ENCODE measurements at regions not wholly inside any gene's neighbourhood (a gene's known extent, or its start where the extent isn't known, plus 50 kb on each side); places are given as distances from the start of the nearest gene placed in this dataset.
"Not testable (repeated sequence)": the region's sequence is repeated elsewhere in the genome, so short reads cannot be mapped to it uniquely, and the experiment has no call there.

GRCh38 chr6:67717281-67717680 is 917.8 kb upstream of the ADGRB3 start:
- H3K27me3 Mint-ChIP-seq (ENCODE audit: low read depth), result no peaks in the 10 kb centered on the region
- H3K9me3 Mint-ChIP-seq, result no peaks in the 10 kb centered on the region
- no peak overlapping the region for H3K4me3 Mint-ChIP-seq
- no peak overlapping the region for H3K27ac Mint-ChIP-seq
- no peaks in the 10 kb centered on the region for H3K4me1 Mint-ChIP-seq
- no peaks in the 10 kb centered on the region for H3K36me3 Mint-ChIP-seq (ENCODE audit: low read depth)
- TF ChIP-seq CTCF (IDR thresholded peaks at IDR 0.05; ENCODE audit: unreplicated experiment in 3 of 3), result no peak

GRCh38 chr6:67706388-67706787 is 928.7 kb upstream of the ADGRB3 start:
- Mint-ChIP-seq H3K4me1 (no peaks in the 10 kb centered on the region), H3K9me3 (peaks cover 13% of the 10 kb centered on the region), H3K36me3 (ENCODE audit: low read depth) (no peaks in the 10 kb centered on the region), H3K4me3 (no peak overlapping the region), H3K27me3 (ENCODE audit: low read depth) (no peaks in the 10 kb centered on the region), H3K27ac (no peak overlapping the region)
- no peak for TF ChIP-seq CTCF (IDR thresholded peaks at IDR 0.05; ENCODE audit: unreplicated experiment in 3 of 3)

- no peak for TF ChIP-seq CTCF (IDR thresholded peaks at IDR 0.05; ENCODE audit: unreplicated experiment in 3 of 3)
- no peaks in the 10 kb centered on the region for H3K36me3 Mint-ChIP-seq (ENCODE audit: low read depth)
- H3K9me3 Mint-ChIP-seq, result no peaks in the 10 kb centered on the region
- no peak overlapping the region for H3K4me3 Mint-ChIP-seq
- no peaks in the 10 kb centered on the region for H3K27me3 Mint-ChIP-seq (ENCODE audit: low read depth)
- no peaks in the 10 kb centered on the region for H3K4me1 Mint-ChIP-seq
- H3K27ac Mint-ChIP-seq, result no peak overlapping the region
These were observed 936.5 kb upstream of the ADGRB3 start for GRCh38 chr6:67698534-67698933.

GRCh38 chr6:67694127-67694526 is 941.0 kb upstream of the ADGRB3 start:
- Mint-ChIP-seq H3K4me3 (no peak overlapping the region), H3K27ac (no peak overlapping the region), H3K27me3 (ENCODE audit: low read depth) (no peaks in the 10 kb centered on the region), H3K4me1 (no peaks in the 10 kb centered on the region), H3K36me3 (ENCODE audit: low read depth) (no peaks in the 10 kb centered on the region), H3K9me3 (no peaks in the 10 kb centered on the region)
- TF ChIP-seq CTCF (IDR thresholded peaks at IDR 0.05; ENCODE audit: unreplicated experiment in 3 of 3), result no peak

GRCh38 chr6:67689329-67689728 is 945.8 kb upstream of the ADGRB3 start:
- H3K4me3 Mint-ChIP-seq, result no peak overlapping the region
- H3K4me1 Mint-ChIP-seq, result no peaks in the 10 kb centered on the region
- H3K9me3 Mint-ChIP-seq, result no peaks in the 10 kb centered on the region
- H3K36me3 Mint-ChIP-seq (ENCODE audit: low read depth), result no peaks in the 10 kb centered on the region
- no peak for TF ChIP-seq CTCF (IDR thresholded peaks at IDR 0.05; ENCODE audit: unreplicated experiment in 3 of 3)
- H3K27me3 Mint-ChIP-seq (ENCODE audit: low read depth), result no peaks in the 10 kb centered on the region
- H3K27ac Mint-ChIP-seq, result no peak overlapping the region

GRCh38 chr6:67687396-67687795 is 947.7 kb upstream of the ADGRB3 start:
- Mint-ChIP-seq H3K4me3 (no peak overlapping the region), H3K36me3 (ENCODE audit: low read depth) (no peaks in the 10 kb centered on the region), H3K27me3 (ENCODE audit: low read depth) (no peaks in the 10 kb centered on the region), H3K4me1 (no peaks in the 10 kb centered on the region), H3K27ac (no peak overlapping the region), H3K9me3 (no peaks in the 10 kb centered on the region)
- no peak for TF ChIP-seq CTCF (IDR thresholded peaks at IDR 0.05; ENCODE audit: unreplicated experiment in 3 of 3)

- H3K9me3 Mint-ChIP-seq; H3K4me1 Mint-ChIP-seq; H3K4me3 Mint-ChIP-seq; H3K27me3 Mint-ChIP-seq (ENCODE audit: low read depth); H3K27ac Mint-ChIP-seq; H3K36me3 Mint-ChIP-seq (ENCODE audit: low read depth): not testable (repeated sequence)
These were observed 948.9 kb upstream of the ADGRB3 start for GRCh38 chr6:67686225-67686624.

Data from nephron (organoid).